Keratinocyte (primary cell): ENCODE measurements at regions not wholly inside any gene's neighbourhood (a gene's known extent, or its start where the extent isn't known, plus 50 kb on each side); places are given as distances from the start of the nearest gene placed in this dataset.

Source experiments
- DNase-seq: peaks from one replicate; pipeline ENCODE4 v3.0.0-alpha.2; 2011; ENCODE audit warnings: low read depth, missing footprints, low spot score
- FAIRE-seq: peaks from 2 replicates; lab custom pipeline; 2011; peaks lifted over from hg19 to GRCh38; lab: Jason Lieb, UNC
- H2AFZ ChIP-seq: 2 replicates; pipeline ENCODE4 v1.6.0; 2012; ENCODE audit warnings: low read length, control low read depth, inconsistent platforms; ENCODE audit not compliant: control insufficient read depth
- H3K27ac ChIP-seq: 2 replicates; pipeline ENCODE4 v1.5.1; 2011; ENCODE audit warnings: low read length; ENCODE audit not compliant: control insufficient read depth, insufficient read depth
- H3K27me3 ChIP-seq: 3 replicates; pipeline ENCODE4 v1.6.0; 2011; ENCODE audit warnings: low read length; ENCODE audit not compliant: control insufficient read depth, insufficient read depth; ENCODE audit errors: extremely low read depth
- H3K36me3 ChIP-seq, 2 experiments: 2 replicates in 1 of 2; 3 replicates in 1 of 2; pipeline ENCODE4 v1.5.1; 2011; ENCODE audit warnings: low read length in 2 of 2, mild to moderate bottlenecking in 1 of 2; ENCODE audit not compliant: control insufficient read depth in 2 of 2, insufficient read depth in 2 of 2; ENCODE audit errors: extremely low read depth in 1 of 2
- H3K4me1 ChIP-seq: 3 replicates; pipeline ENCODE4 v1.5.1; 2011; ENCODE audit warnings: low read length; ENCODE audit not compliant: control insufficient read depth, insufficient read depth; ENCODE audit errors: extremely low read depth
- H3K4me2 ChIP-seq: 3 replicates; pipeline ENCODE4 v1.6.0; 2011; ENCODE audit warnings: low read depth, low read length; ENCODE audit not compliant: control insufficient read depth, insufficient read depth; ENCODE audit errors: extremely low read depth
- H3K4me3 ChIP-seq, 3 experiments: fragments of 200-600 bp in 1 of 3; sonication (generic) in 1 of 3; 2 replicates in 2 of 3; 3 replicates in 1 of 3; pipeline ENCODE4 v1.5.1; 2011 to 2016; ENCODE audit warnings: low read length in 3 of 3, mild to moderate bottlenecking in 3 of 3, control low read depth in 2 of 3, inconsistent platforms in 1 of 3, low read depth in 1 of 3, mixed read lengths in 1 of 3, mixed run types in 1 of 3, moderate library complexity in 1 of 3; ENCODE audit not compliant: control insufficient read depth in 2 of 3, insufficient read depth in 2 of 3; ENCODE audit errors: extremely low read depth in 1 of 3
- H3K79me2 ChIP-seq: 2 replicates; pipeline ENCODE4 v1.6.0; 2012; ENCODE audit warnings: low read length; ENCODE audit not compliant: control insufficient read depth, insufficient read depth
- H3K9ac ChIP-seq: 3 replicates; pipeline ENCODE4 v1.6.0; 2011; ENCODE audit warnings: low read length; ENCODE audit not compliant: control insufficient read depth, insufficient read depth; ENCODE audit errors: extremely low read depth
- H3K9me1 ChIP-seq: 3 replicates; pipeline ENCODE4 v1.6.0; 2011; ENCODE audit warnings: low read length; ENCODE audit not compliant: control insufficient read depth, insufficient read depth; ENCODE audit errors: extremely low read depth
- H3K9me3 ChIP-seq: 2 replicates; pipeline ENCODE4 v1.5.1; 2012; ENCODE audit warnings: low read depth, low read length; ENCODE audit not compliant: control insufficient read depth
- H4K20me1 ChIP-seq: 3 replicates; pipeline ENCODE4 v1.6.0; 2011; ENCODE audit warnings: low read length; ENCODE audit not compliant: control insufficient read depth, insufficient read depth; ENCODE audit errors: extremely low read depth
- CTCF ChIP-seq, 3 experiments: IDR thresholded peaks in 1 of 3; conservative IDR thresholded peaks in 1 of 3; optimal IDR thresholded peaks in 1 of 3; 2 replicates in 2 of 3; 3 replicates in 1 of 3; pipeline versions ENCODE3 to v1.5.1; 2011; ENCODE audit warnings: low read length in 3 of 3, mild to moderate bottlenecking in 3 of 3, moderate library complexity in 2 of 3, control low read depth in 1 of 3, inconsistent platforms in 1 of 3; ENCODE audit not compliant: insufficient read depth in 2 of 3; ENCODE audit errors: extremely low read depth in 1 of 3
- EZH2 ChIP-seq: IDR thresholded peaks from one replicate; pipeline ENCODE4 v1.6.1; 2012; ENCODE audit warnings: inconsistent platforms, mild to moderate bottlenecking, low read length, moderate library complexity
- dilution Hi-C: fragments of 300-500 bp; cut with MboI; formaldehyde crosslinking; loops from one replicate; pipeline ENCODE4 v1.7.0; 2020; ENCODE audit warnings: low sequenced_read_pairs; ENCODE audit not compliant: extremely low pct_ligation_motif_present

- Histone ChIP-seq H3K9ac (no peak overlapping the region), H3K36me3 (no peaks in the 10 kb centered on the region), H3K79me2 (no peaks in the 10 kb centered on the region), H3K4me3 (no peak overlapping the region), H3K27ac (no peak overlapping the region), H3K27me3 (peaks cover 3% of the 10 kb centered on the region), H3K4me1 (no peaks in the 10 kb centered on the region), H3K4me2 (no peak overlapping the region), H3K9me3 (no peaks in the 10 kb centered on the region), H3K9me1 (no peaks in the 10 kb centered on the region), H2AFZ (no peak overlapping the region), H4K20me1 (no peaks in the 10 kb centered on the region)
- dilution Hi-C loops = loop anchor here (25.0 kb wide), 1 partner anchor 449 kb away; no protein-coding TSS in a partner anchor
- DNase-seq = no peak
- TF ChIP-seq EZH2 = no peak
- no peak for TF ChIP-seq CTCF (optimal IDR thresholded peaks at IDR 0.05 in 1 of 3, IDR thresholded peaks at IDR 0.05 in 1 of 3, conservative IDR thresholded peaks at IDR 0.05 in 1 of 3; ENCODE audit: extremely low read depth in 1 of 3, insufficient read depth in 2 of 3, low read length in 3 of 3)
- FAIRE-seq = no peak
Observed at GRCh38 chr6:130761286-130761685, 65.9 kb upstream of the SMLR1 start.

- Histone ChIP-seq H3K27ac (no peak overlapping the region), H3K9ac (no peak overlapping the region), H3K79me2 (no peaks in the 10 kb centered on the region), H3K4me2 (no peak overlapping the region), H3K4me1 (no peaks in the 10 kb centered on the region), H3K9me3 (no peaks in the 10 kb centered on the region), H4K20me1 (no peaks in the 10 kb centered on the region), H2AFZ (no peak overlapping the region), H3K9me1 (no peaks in the 10 kb centered on the region), H3K27me3 (peaks cover 3% of the 10 kb centered on the region), H3K4me3 (no peak overlapping the region), H3K36me3 (no peaks in the 10 kb centered on the region)
- DNase-seq = no peak
- dilution Hi-C loops = loop anchor here (25.0 kb wide), 1 partner anchor 453 kb away; no protein-coding TSS in a partner anchor
- TF ChIP-seq EZH2 = no peak
- TF ChIP-seq CTCF (optimal IDR thresholded peaks at IDR 0.05 in 1 of 3, IDR thresholded peaks at IDR 0.05 in 1 of 3, conservative IDR thresholded peaks at IDR 0.05 in 1 of 3; ENCODE audit: extremely low read depth in 1 of 3, insufficient read depth in 2 of 3, low read length in 3 of 3) = no peak
- FAIRE-seq = no peak
Observed at GRCh38 chr6:130765181-130765727, 62.0 kb upstream of the SMLR1 start.
